HL-60 (cell line): ENCODE measurements at regions not wholly inside any gene's neighbourhood (a gene's known extent, or its start where the extent isn't known, plus 50 kb on each side); places are given as distances from the start of the nearest gene placed in this dataset.

ENCODE experiments used
- CTCF ChIP-seq: IDR thresholded peaks from one replicate; pipeline ENCODE4 v1.5.1; 2011; ENCODE audit warnings: low read length, control low read depth, inconsistent platforms; ENCODE audit not compliant: insufficient read depth
- POLR2AphosphoS5 ChIP-seq: IDR thresholded peaks from 2 replicates; pipeline ENCODE4 v1.6.1; 2012; ENCODE audit warnings: low read depth
- REST ChIP-seq: IDR thresholded peaks from 2 replicates; pipeline ENCODE4 v1.6.1; 2012; ENCODE audit warnings: low read depth; ENCODE audit not compliant: insufficient replicate concordance

- no peak for TF ChIP-seq REST
- no peak for TF ChIP-seq CTCF
- no peak for TF ChIP-seq POLR2AphosphoS5
Observed at GRCh38 chr12:90548595-90548994, 406.4 kb downstream of the CCER1 start.
